DMS114 treated with DMSO at 0.1 percent for 48 hours (cell line): ENCODE measurements at regions not wholly inside any gene's neighbourhood (a gene's known extent, or its start where the extent isn't known, plus 50 kb on each side); places are given as distances from the start of the nearest gene placed in this dataset.
"Not testable (repeated sequence)": the region's sequence is repeated elsewhere in the genome, so short reads cannot be mapped to it uniquely, and the experiment has no call there.

Experiments
- DNase-seq: peaks from one replicate; lab custom pipeline; 2025; ENCODE audit not compliant: unreplicated experiment; lab: John Stamatoyannopoulos, UW

DNA sequence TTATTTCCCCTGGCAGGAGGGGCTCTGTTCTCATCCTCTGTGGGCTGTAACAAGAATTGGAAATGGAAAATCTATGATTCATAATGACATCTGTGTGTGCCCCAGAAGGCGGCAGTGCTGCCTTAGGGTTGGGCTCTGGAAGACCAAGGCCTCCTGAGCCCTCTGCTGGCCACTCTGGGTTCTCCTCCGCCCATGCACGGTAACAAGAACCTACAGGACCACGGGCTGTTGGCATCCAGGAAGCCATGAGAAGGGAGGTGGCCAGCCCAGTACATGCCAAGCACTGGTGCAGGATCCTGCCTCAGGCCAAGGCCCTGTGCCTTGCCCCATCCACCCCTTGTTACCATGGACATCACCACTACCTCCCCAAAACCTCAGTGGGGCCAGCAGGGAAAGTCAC lies 454.2 kb downstream of the TP53TG3F start:
- DNase-seq, result peak; percentile 27

DNA sequence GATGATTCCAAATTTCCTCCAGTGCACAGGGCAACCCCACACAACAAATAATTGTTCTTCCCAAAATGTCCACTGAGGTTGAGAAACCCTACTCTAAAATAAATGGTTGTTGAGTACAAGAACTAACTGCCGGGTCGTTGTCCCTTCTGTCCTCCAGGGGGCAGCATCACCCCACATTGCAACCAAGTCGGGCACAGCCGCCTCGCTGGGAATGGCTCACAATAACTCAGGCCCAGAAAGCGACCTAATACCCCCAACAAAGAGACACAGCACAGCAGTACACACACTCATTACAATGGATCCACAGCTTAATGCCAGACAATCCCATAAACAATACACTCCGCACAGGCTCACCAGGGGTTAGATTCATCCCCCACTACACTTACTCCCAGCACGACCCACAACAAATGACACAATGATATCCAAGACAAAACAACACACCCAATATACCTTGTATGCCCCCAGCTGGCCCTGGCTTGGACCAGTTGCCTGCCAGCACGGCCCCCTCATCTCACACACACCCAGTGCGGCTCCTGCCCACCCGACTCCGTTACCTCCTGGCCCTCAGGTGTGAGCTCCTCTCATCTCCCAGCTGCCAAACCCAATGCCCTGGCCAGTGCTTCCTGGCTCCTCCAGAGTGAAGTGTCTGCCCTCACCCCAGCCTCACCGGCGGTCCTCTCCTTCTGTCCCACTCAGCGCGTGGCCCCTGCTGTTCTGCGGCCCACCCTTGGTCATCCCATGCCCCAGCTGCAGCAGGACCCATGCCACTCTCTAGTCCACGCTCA lies 461.5 kb downstream of the TP53TG3F start:
- not testable (repeated sequence) for DNase-seq

DNA sequence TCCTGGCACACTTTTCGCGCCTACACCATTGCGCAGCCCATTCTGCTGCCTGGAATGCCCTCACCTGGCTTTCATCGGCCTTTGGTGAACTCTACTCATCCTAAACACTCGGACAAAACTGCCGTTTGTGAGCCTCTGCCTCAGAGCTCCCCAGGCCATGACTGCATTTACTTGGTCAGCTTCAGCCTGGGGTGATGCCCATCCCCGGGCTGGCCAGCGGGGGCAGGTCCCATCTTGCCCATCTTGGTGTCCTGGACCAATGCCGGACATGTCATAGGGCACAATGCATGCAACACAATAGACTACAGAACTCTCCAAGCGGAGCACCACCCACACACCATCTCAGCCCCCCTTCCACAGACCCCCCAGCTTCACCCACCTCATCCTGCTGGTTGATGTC lies 463.5 kb downstream of the TP53TG3F start:
- DNase-seq, result not testable (repeated sequence)

DNA sequence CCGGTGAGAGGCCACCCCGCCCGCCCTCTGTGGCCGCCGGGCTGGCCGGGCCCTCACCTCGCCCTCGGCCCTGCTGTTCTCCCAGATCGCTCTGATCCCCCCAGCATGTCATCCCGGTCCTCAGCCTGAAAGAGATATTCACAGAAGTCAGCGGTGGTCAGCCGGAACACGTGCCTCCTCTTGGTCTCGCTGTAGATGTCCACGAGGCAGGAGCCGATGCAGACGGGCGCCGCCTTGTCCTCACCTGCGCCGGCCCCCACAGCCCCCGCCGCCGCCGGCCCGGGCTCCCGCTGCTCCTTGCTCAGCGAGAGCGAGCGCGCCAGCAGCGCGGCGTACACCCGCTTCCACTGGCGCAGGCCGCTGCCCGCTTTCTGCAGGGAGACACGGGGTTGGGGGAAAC lies 468.6 kb downstream of the TP53TG3F start:
- DNase-seq, result not testable (repeated sequence)

DNA sequence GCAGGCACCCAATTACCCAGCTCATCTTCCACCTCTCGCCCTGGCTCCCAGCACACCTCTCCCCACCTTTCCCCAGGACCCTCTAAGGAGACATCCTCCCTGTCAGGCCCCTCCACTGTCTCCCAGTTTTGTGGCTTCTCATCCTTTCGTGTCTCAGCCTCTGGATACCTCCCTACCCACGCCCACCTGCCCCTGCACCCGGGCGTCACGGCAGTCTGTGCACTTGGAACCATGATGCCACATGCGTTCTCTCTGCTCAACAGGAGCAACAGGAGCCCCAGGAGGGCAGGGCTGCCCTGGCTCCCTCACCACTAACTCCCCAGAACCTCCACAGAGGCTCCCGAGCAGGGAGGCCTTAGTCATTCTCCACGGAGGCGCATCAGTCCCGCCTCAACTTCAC lies 472.8 kb downstream of the TP53TG3F start:
- DNase-seq, result not testable (repeated sequence)

DNA sequence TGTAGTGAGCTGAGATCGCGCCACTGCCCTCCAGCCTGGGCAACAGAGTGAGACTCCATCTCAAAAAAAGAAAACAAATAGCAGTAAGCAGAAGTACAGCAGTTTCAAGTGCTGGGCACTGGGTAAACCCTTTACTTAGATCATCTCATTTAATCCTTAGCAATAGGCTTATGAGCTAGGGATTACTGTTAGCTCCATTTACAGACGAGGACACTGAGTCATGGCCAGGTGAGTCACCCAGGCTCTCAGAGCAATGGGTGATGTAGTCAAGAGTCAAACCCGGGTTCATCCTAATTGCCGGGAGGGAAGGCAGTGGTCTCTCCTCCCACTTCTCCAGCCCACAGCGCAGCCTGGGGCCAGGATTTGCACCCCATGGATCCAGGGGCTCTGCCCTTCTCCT lies 473.6 kb downstream of the TP53TG3F start:
- not testable (repeated sequence) for DNase-seq

DNA sequence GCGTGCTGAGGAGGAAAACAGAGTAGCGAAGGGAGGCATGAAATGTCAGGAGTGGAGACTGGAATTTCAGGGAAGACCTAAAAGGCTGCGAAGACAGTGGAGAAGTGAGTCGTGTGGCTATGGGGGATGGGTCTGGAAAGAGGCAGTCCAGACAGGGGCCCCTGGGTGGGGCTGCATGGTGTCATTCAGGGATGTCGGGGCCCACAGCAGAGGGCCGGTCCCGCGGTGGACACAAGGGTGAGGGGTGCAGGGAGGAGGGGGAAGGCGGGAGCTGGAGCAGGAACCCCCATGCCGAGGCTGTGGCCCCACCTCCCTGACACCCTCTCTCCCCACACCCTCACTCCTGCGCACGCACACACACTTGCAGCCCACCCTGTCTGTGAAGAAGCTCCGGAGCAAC lies 476.4 kb downstream of the TP53TG3F start:
- not testable (repeated sequence) for DNase-seq

DNA sequence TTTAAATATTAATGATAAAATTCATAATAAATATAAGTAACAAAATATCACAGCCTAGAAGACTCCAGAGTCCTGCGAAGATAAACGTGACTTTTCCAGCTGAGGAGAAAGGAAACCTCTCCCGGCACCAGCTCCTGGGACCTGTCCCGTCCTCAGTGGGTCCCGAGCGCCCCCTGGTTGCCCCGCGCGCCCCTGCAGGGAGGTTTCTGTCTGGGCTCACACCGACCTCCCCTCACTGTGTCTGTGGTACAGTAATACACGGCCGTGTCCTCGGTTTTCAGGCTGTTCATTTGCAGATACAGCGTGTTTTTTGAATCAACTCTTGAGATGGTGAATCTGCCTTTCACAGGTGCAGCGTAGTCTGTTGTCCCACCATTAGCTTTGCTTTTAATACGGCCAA lies 478.7 kb downstream of the TP53TG3F start:
- DNase-seq, result not testable (repeated sequence)

DNA sequence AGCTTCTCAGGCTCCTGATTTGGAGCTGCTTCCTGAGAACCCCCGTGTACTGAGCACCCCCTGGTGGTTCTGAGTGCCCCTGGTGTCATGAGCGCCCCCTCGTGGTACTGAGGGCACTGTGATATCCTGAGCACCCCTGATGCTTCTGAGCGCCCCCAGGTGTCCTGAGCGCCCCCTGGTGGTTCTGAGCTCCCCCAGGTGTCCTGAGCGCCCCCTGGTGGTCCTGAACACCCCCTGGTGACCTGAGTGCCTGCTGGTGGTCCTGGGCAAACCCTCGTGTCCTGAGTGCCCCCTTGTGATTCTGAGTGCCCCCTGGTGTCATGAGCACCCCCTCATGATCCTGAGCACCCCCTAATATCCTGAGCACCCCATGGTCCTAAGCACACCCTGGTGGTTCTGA lies 502.1 kb downstream of the TP53TG3F start:
- DNase-seq, result not testable (repeated sequence)

DNA sequence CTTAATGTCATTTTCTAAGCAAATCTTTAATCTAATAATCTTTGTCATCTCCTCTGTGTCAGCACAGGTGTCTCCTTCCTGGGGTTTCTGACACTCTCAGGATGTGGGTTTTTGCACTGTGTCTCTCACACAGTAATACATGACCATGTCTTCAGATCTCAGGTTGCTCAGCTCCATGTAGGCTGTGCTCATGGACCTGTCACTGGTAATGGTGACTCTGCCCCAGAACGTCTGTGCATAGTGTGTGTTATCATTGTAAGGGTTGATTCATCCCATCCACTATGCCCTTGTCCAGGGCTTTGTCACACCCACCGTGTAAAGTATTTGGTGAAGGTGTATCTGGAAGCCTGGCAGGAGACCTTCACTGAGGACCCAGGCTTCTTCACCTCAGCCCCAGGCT lies 506.1 kb downstream of the TP53TG3F start:
- not testable (repeated sequence) for DNase-seq

DNA sequence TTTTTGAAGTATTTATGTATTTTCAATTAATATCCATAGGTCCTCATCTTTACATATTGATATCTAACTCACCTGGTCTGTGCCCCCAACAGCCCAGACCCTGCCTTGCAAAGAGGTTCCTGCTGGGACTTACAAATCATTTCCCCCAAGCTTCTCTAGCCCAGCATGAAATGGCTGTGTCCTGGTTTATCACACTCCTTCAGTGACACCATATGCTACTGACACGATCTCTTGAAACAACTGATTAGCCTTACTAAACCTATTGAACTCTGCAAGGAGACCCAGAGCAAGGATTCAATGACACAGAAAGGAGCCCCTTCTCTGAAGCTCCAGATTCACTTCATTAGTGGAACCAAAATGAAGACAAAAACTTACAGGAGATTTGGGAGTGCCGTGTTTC lies 507.4 kb downstream of the TP53TG3F start:
- not testable (repeated sequence) for DNase-seq

DNA sequence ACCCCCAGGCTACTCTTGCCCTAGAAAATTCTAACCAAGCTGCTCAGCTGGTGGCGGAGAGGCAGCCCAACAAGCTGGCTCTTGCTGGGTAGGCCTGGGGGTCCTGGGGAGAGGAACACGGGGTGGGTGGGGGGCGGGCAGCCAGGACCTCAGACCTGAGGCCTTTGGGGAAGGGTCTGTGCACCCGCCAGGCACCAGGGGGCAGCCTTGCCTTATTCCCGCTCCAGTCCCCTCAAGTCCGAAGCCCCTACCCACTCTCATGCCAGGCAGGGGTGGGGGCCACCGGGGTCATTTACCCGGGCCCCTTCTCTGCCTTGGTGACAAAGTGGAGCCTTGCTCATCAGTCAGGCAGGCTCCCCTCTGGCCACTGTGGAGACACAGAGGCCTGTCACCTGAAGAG lies 515.1 kb downstream of the TP53TG3F start:
- not testable (repeated sequence) for DNase-seq

DNA sequence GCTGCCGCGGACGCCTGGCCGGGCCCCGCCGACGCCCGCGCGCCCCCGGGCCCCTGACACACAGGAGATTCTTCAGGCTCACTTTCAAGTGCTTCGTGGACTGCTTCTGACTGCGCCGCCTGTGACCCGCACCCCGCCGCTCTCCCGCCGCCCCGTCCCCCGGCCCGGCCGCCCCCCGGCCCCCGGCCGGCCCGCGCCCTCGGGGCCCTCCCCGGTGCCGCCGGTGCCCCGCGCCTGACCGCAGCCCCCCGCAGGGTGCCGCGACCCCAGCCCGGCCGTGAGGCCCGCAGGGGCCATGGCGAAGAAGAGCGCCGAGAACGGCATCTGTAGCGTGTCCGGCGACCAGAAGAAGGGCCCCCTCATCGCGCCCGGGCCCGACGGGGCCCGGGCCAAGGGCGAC lies 516.3 kb downstream of the TP53TG3F start:
- not testable (repeated sequence) for DNase-seq

DNA sequence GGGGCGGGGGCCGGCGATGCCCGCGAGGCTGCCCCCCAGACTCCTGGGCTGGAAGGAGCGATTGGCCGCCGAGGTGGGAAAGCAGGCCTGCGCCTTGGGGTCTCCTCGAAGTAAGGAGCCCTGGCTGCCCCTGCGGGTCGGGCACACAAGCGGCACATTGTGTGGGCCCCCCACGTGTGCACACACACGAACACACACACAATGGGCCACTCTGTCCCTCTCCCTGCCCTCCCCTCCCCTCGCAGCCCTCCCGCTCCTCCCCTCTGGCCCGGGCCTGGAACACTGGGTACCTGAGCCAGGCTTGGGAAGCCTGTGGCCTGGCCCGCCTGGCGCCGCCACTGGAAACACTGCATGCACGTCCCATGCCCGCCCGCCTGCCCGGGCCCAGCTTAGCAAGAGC lies 517.1 kb downstream of the TP53TG3F start:
- not testable (repeated sequence) for DNase-seq

DNA sequence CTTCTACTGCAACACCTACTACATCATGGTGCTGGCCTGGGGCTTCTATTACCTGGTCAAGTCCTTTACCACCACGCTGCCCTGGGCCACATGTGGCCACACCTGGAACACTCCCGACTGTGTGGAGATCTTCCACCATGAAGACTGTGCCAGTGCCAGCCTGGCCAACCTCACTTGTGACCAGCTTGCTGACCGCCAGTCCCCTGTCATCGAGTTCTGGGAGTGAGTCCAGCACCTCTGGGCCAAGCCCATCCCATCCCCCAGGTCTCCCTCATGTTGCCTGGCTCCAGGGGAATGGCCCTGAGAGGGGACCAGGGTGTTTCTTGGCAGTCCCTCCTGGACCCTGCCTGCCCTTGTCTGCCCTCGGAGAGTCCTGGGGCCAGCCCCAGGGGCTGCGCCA lies 519.4 kb downstream of the TP53TG3F start:
- not testable (repeated sequence) for DNase-seq

DNA sequence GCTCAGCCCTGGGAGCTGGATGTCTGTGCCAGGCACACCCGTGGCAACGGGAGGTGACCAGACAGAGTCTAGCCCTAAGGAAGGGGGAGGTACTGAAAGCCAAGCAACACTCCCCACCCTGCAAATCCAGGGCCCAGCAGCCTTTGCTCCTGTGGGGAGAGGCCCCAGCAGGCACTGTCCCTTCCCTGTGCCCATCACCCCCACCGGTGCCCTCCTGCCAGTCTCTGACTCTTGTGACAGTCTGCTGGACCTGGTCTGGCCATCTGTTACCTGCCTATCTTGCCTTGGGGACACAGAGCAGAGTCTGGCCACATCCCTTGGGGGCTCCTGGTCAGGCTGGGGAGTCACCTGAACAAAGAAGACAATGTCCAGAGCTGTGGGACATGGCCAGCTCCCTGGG lies 520.2 kb downstream of the TP53TG3F start:
- DNase-seq, result not testable (repeated sequence)

DNA sequence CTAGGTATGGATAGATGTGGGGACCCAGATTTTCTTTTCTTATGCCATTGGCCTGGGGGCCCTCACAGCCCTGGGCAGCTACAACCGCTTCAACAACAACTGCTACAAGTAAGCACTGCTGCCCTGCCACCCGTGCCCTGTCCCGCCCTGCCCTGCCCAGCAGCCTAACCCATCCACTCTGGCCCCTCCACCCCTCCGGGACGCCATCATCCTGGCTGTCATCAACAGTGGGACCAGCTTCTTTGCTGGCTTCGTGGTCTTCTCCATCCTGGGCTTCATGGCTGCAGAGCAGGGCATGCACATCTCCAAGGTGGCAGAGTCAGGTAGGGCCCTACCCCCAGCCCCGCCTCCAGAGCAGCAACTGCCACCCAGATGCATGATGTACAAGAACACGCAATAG lies 521.3 kb downstream of the TP53TG3F start:
- not testable (repeated sequence) for DNase-seq

DNA sequence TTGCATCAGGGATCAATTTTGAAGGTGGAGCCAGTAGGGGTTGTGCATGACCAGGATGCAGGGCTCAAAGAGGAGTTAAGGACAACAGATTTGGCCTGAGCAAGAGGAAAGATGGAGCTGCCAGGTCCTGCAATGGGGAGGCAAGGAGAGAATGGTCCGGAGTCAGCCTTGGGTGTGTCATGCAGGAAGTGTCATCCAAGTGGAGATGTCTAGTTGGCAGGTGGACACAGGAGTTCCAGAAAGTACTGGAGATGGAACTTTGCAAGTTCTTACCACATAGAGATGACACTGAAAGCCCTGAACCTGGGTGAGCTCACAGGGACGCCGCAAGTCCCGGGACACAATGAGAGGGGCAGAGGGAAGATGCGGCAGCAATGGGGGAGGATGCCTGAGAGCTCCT lies 525.0 kb downstream of the TP53TG3F start:
- DNase-seq, result not testable (repeated sequence)

DNA sequence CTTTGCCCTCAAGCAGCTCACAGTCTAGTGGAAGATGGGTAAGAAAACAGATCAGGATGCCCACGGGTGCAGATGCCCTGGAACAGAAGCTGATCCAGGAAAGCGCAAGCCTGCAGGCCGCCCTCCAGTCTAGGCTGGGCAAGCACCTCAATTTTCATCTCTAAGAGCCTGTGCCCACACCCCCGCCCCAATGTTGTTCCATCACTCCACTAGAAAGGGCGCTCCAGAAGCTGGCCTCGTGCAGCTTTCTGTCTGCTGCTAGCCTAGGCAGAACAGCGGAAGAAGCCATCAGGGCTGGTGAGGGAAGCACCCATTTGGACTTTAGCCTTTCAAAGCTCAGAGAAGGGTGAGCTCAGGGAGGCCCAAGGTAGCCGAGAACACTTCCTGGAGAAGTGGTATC lies 527.1 kb downstream of the TP53TG3F start:
- not testable (repeated sequence) for DNase-seq

DNA sequence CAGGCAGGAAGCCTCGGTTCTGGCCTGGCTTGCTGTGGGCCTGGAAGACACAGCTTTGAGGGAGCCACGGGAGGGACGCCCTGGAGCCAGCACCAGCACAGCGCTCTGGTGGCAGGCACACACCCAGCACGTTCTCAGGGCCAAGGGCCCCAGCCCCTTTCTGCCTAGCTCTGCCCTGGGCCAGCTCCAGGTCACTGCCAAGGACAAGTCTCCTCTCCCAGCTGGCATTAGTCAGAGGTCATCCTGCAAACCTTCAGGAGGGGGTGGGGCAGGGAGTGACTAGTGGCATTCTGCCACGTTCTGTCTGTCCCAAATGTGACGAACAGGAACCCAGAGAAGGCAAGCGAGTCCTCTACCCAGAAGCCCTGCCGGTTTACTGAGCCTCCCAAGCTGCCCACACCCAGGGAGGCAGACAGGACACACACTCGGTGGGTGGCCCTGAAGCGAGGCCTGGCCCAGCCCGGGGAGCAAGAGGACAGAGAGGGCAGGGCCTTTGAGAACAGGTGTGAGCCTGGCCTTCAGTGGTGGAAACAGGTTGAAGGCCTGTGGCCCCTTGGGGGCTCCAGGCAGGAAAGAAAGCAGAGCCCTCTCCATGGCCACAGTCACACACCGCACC lies 528.0 kb downstream of the TP53TG3F start:
- not testable (repeated sequence) for DNase-seq

DNA sequence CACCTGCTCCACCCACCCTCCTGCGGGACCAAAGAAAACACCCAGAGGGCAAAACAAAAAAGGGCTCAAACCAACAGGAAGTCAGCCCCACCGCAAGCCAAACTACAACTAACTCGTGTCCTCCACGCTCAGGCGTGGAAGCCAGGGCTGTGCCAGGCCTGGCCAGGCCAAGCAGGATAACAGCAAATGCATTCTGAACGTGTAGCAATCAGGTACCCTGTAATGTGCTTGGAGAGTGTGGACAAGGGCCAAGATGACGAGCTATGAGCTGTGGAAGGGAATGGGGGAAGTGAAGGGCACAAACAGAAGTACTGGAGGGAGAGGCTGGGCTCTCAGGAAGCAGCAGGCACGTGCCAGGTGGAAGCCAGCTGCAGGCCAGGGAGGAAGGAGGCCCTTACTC lies 528.6 kb downstream of the TP53TG3F start:
- DNase-seq, result not testable (repeated sequence)

DNA sequence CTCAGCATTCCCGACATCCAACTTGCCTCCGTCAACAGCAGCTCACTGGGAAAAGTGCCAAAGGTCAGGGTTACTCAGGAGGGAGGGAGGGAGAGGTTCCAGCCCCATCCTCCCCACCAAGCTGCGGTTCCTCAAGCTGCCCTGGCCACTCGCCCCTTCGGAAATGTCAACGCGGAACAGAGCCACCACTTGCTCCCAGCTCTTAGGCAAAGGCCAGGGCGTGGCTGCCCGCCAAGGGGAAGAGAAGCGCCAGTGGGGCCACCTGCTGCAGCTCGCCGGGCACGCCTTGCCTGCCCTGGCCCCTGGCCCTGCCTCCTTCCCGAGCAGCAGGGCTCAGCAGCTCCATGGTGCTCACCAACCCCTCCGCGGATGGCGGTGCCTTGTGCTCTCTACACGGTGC lies 531.1 kb downstream of the TP53TG3F start:
- DNase-seq, result not testable (repeated sequence)
